Loucy (cell line): ENCODE measurements at regions not wholly inside any gene's neighbourhood (a gene's known extent, or its start where the extent isn't known, plus 50 kb on each side); places are given as distances from the start of the nearest gene placed in this dataset.

Source experiments
- EZH2phosphoT487 ChIP-seq: fragments of 200-600 bp; IDR thresholded peaks from 2 replicates; pipeline ENCODE4 v1.6.1; 2018; ENCODE audit warnings: antibody characterized with exemption, mild to moderate bottlenecking, moderate library complexity, borderline replicate concordance
- TF ChIP-seq, protein P1 (sequence below): fragments of 200-600 bp; sonication (generic); conservative IDR thresholded peaks from 2 replicates; pipeline ENCODE4 v1.5.1; 2014; ENCODE audit warnings: mild to moderate bottlenecking, antibody characterized with exemption, low read length

DNA sequence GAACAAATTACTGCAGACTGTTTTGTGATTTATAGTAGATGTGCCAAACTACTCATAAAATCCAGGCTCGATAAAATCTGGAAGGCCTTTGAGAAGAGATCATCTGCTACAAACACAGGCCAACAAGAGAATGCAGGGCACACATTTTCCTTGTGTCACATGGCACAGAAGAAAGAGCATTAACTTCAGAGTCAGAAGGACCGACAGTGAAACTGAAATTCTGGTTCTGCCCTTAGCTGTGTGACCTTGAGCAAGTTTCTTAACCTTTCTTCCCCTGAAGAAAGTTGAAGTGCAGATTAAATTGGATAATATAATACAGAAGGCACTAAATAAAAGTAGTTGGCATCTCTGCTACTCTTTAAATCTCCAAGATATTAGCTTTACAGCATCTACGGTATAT, 338.4 kb upstream of the IRAK1BP1 start:
- TF ChIP-seq, protein P1, sequence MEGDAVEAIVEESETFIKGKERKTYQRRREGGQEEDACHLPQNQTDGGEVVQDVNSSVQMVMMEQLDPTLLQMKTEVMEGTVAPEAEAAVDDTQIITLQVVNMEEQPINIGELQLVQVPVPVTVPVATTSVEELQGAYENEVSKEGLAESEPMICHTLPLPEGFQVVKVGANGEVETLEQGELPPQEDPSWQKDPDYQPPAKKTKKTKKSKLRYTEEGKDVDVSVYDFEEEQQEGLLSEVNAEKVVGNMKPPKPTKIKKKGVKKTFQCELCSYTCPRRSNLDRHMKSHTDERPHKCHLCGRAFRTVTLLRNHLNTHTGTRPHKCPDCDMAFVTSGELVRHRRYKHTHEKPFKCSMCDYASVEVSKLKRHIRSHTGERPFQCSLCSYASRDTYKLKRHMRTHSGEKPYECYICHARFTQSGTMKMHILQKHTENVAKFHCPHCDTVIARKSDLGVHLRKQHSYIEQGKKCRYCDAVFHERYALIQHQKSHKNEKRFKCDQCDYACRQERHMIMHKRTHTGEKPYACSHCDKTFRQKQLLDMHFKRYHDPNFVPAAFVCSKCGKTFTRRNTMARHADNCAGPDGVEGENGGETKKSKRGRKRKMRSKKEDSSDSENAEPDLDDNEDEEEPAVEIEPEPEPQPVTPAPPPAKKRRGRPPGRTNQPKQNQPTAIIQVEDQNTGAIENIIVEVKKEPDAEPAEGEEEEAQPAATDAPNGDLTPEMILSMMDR = no peak
- no peak for TF ChIP-seq EZH2phosphoT487
